ENCODE measurements at regions not wholly inside any gene's neighbourhood (a gene's known extent, or its start where the extent isn't known, plus 50 kb on each side); places are given as distances from the start of the nearest gene placed in this dataset.
A peak's percentile ranks its signal among the peaks of the same experiment; 100 is the strongest.

GRCh38 chr21:39010629-39011404 lies 172.4 kb downstream of the PSMG1 start:
- DNase-seq (ENCODE audit: low spot score in 2 of 2), result no peak
- Histone ChIP-seq H3K36me3 (no peaks in the 10 kb centered on the region), H3K4me3 (no peak overlapping the region), H3K27ac (peak overlapping the region; percentile 47 to 95), H3K9me3 (peaks cover 0 to 7% of the 10 kb centered on the region in 2 donors), H3K27me3 (no peaks in the 10 kb centered on the region), H3K4me1 (peaks cover 9 to 31% of the 10 kb centered on the region in 2 donors)
- no peak for TF ChIP-seq CTCF (IDR thresholded peaks at IDR 0.05)
- intact Hi-C loops (cut with DNase I), result no loop called here

- Histone ChIP-seq H3K4me1 (peaks cover 16 to 35% of the 10 kb centered on the region in 2 donors), H3K36me3 (no peaks in the 10 kb centered on the region), H3K4me3 (no peak overlapping the region), H3K27me3 (no peaks in the 10 kb centered on the region), H3K9me3 (peaks cover 0 to 7% of the 10 kb centered on the region in 2 donors), H3K27ac (peak overlapping the region; percentile 47 to 95)
- no peak for DNase-seq (ENCODE audit: low spot score in 2 of 2)
- TF ChIP-seq CTCF (IDR thresholded peaks at IDR 0.05), result no peak
- intact Hi-C loops (cut with DNase I), result loop anchor here (5.0 kb wide), 2 partner anchors 202 to 257 kb away; partner anchors contain the start of gene ETS2
Observed at GRCh38 chr21:39009587-39010225, 173.5 kb downstream of the PSMG1 start.

- H3K4me1 ChIP-seq, result peaks cover 16 to 44% of the 10 kb centered on the region in 2 donors
- intact Hi-C loops (cut with DNase I), result loop anchor here (5.0 kb wide), 2 partner anchors 201 to 256 kb away; partner anchors contain the start of gene ETS2
- H3K36me3 ChIP-seq, result no peaks in the 10 kb centered on the region
- TF ChIP-seq CTCF (IDR thresholded peaks at IDR 0.05), result no peak
- H3K9me3 ChIP-seq, result peaks cover 0 to 7% of the 10 kb centered on the region in 2 donors
- no peak for DNase-seq (ENCODE audit: low spot score in 2 of 2)
- no peaks in the 10 kb centered on the region for H3K27me3 ChIP-seq
- no peak overlapping the region for H3K4me3 ChIP-seq
- H3K27ac ChIP-seq, result peak overlapping the region; percentile 90 to 95
Observed at GRCh38 chr21:39007985-39008384, 175.3 kb downstream of the PSMG1 start.

GRCh38 chr21:39007532-39007931 lies 175.7 kb downstream of the PSMG1 start:
- intact Hi-C loops (cut with DNase I), result loop anchor here (5.0 kb wide), 2 partner anchors 200 to 255 kb away; partner anchors contain the start of gene ETS2

More at GRCh38 chr21:39007532-39007931, 175.7 kb downstream of the PSMG1 start:
- Histone ChIP-seq H3K36me3 (no peaks in the 10 kb centered on the region), H3K9me3 (peaks cover 0 to 7% of the 10 kb centered on the region in 2 donors), H3K4me1 (peaks cover 16 to 44% of the 10 kb centered on the region in 2 donors), H3K27me3 (no peaks in the 10 kb centered on the region), H3K27ac (peak overlapping the region; percentile 90 to 95), H3K4me3 (no peak overlapping the region)
- no peak for DNase-seq (ENCODE audit: low spot score in 2 of 2)
- no peak for TF ChIP-seq CTCF (IDR thresholded peaks at IDR 0.05)
